DND-41 (cell line): ENCODE measurements at regions not wholly inside any gene's neighbourhood (a gene's known extent, or its start where the extent isn't known, plus 50 kb on each side); places are given as distances from the start of the nearest gene placed in this dataset.
"Not testable (repeated sequence)": the region's sequence is repeated elsewhere in the genome, so short reads cannot be mapped to it uniquely, and the experiment has no call there.

Experiments
- ATAC-seq: fragments of 200-7000 bp; cut with Tn5 transposase; 3 replicates; pipeline ENCODE4 v1.9.1; 2021; ENCODE audit warnings: low read depth; ENCODE audit not compliant: insufficient read depth
- DNase-seq: peaks from one replicate; pipeline ENCODE4 v3.0.0-alpha.2; 2020
- H2AFZ ChIP-seq: 2 replicates; pipeline ENCODE4 v1.6.0; 2012; ENCODE audit warnings: low read depth, low read length
- H3K27ac ChIP-seq: 2 replicates; pipeline ENCODE4 v1.5.1; 2012; ENCODE audit warnings: low read length, inconsistent platforms
- H3K27me3 ChIP-seq: fragments of 200-600 bp; sonication (generic); 2 replicates; pipeline ENCODE4 v1.6.0; 2012; ENCODE audit warnings: low read length, mild to moderate bottlenecking, inconsistent platforms; ENCODE audit not compliant: insufficient read depth, poor library complexity
- H3K36me3 ChIP-seq: 2 replicates; pipeline ENCODE4 v1.5.1; 2012; ENCODE audit warnings: low read length, inconsistent platforms; ENCODE audit not compliant: insufficient read depth
- H3K4me1 ChIP-seq: 2 replicates; pipeline ENCODE4 v1.5.1; 2012; ENCODE audit warnings: mild to moderate bottlenecking, low read length; ENCODE audit not compliant: insufficient read depth
- H3K4me2 ChIP-seq: 2 replicates; pipeline ENCODE4 v1.6.0; 2012; ENCODE audit warnings: mild to moderate bottlenecking, moderate library complexity, low read length, inconsistent platforms; ENCODE audit not compliant: insufficient read depth
- H3K4me3 ChIP-seq, 2 experiments: fragments of 200-600 bp in 1 of 2; shearing (Covaris generic) in 1 of 2; 2 replicates each; pipeline ENCODE4 v1.5.1; 2012 to 2016; ENCODE audit warnings: inconsistent platforms in 2 of 2, low read length in 2 of 2, mild to moderate bottlenecking in 2 of 2, low read depth in 1 of 2, moderate library complexity in 1 of 2
- H3K79me2 ChIP-seq: 2 replicates; pipeline ENCODE4 v1.6.0; 2012; ENCODE audit warnings: low read length, inconsistent platforms; ENCODE audit not compliant: insufficient read depth
- H3K9ac ChIP-seq: 2 replicates; pipeline ENCODE4 v1.6.0; 2012; ENCODE audit warnings: low read depth, mild to moderate bottlenecking, inconsistent platforms, low read length, moderate library complexity
- H3K9me3 ChIP-seq: 2 replicates; pipeline ENCODE4 v1.5.1; 2012; ENCODE audit warnings: low read length, moderate library complexity, mild to moderate bottlenecking, inconsistent platforms; ENCODE audit not compliant: insufficient read depth, severe bottlenecking
- H4K20me1 ChIP-seq: 2 replicates; pipeline ENCODE4 v1.6.0; 2012; ENCODE audit warnings: low read length; ENCODE audit not compliant: insufficient read depth
- CTCF ChIP-seq: IDR thresholded peaks from 2 replicates; pipeline ENCODE4 v1.5.1; 2012; ENCODE audit warnings: borderline replicate concordance, low read length, moderate library complexity, mild to moderate bottlenecking; ENCODE audit not compliant: poor library complexity, severe bottlenecking; ENCODE audit errors: extremely low read depth
- EZH2 ChIP-seq: IDR thresholded peaks from 3 replicates; pipeline ENCODE4 v1.6.1; 2012; ENCODE audit warnings: borderline replicate concordance, low read depth, mild to moderate bottlenecking, moderate library complexity, low read length, inconsistent platforms; ENCODE audit not compliant: severe bottlenecking

- H2AFZ ChIP-seq: no peak overlapping the region
- no peak overlapping the region for H3K4me3 ChIP-seq
- no peak overlapping the region for H3K9ac ChIP-seq
- H3K4me1 ChIP-seq: no peaks in the 10 kb centered on the region
- no peaks in the 10 kb centered on the region for H3K79me2 ChIP-seq
- H3K27me3 ChIP-seq: no peaks in the 10 kb centered on the region
- ATAC-seq: no peak
- no peak overlapping the region for H3K4me2 ChIP-seq
- DNase-seq: no peak
- no peaks in the 10 kb centered on the region for H4K20me1 ChIP-seq
- TF ChIP-seq CTCF (no peak), EZH2 (no peak)
- H3K9me3 ChIP-seq: peaks cover 6% of the 10 kb centered on the region
- H3K27ac ChIP-seq: no peak overlapping the region
- H3K36me3 ChIP-seq: no peaks in the 10 kb centered on the region
Measured at GRCh38 chr6:14567842-14568241, 450.3 kb downstream of the CD83 start.

DNA sequence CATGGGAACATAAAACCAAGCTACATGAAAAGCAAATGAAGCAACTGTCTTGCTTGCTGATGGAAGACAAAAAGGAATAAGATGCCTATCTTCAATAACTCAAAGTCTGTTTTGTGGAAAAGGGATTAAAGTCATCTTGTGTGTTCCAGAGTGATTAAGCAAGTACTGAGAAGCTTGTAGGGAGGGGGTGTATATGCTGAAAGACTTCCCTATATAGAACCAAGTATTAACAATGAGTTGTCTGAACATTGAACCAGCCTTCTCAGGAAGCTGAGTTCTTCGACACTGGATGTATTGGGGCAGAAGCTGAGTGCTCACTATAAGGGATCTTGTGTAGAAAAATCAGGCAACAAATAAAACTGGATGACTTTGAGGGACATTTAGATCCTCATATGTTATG lies 451.8 kb downstream of the CD83 start:
- no peak overlapping the region for H3K4me3 ChIP-seq
- H4K20me1 ChIP-seq: no peaks in the 10 kb centered on the region
- no peaks in the 10 kb centered on the region for H3K79me2 ChIP-seq
- ATAC-seq (no peak), DNase-seq (no peak)
- H3K4me2 ChIP-seq: no peak overlapping the region
- no peak overlapping the region for H2AFZ ChIP-seq
- TF ChIP-seq EZH2 (no peak), CTCF (no peak)
- H3K4me1 ChIP-seq: no peaks in the 10 kb centered on the region
- no peaks in the 10 kb centered on the region for H3K27me3 ChIP-seq
- H3K27ac ChIP-seq: no peak overlapping the region
- H3K9ac ChIP-seq: no peak overlapping the region
- peaks cover 2% of the 10 kb centered on the region for H3K9me3 ChIP-seq
- H3K36me3 ChIP-seq: no peaks in the 10 kb centered on the region

- not testable (repeated sequence) for H3K36me3 ChIP-seq, H2AFZ ChIP-seq, H3K79me2 ChIP-seq, H3K27me3 ChIP-seq, DNase-seq, H3K27ac ChIP-seq, H4K20me1 ChIP-seq, H3K4me1 ChIP-seq, H3K4me3 ChIP-seq, H3K9me3 ChIP-seq, ATAC-seq, H3K9ac ChIP-seq, H3K4me2 ChIP-seq
Measured at GRCh38 chr6:14569874-14570273, 452.3 kb downstream of the CD83 start.

- ATAC-seq (no peak), DNase-seq (no peak)
- TF ChIP-seq EZH2 (no peak), CTCF (no peak)
- Histone ChIP-seq H3K27me3 (no peaks in the 10 kb centered on the region), H3K79me2 (no peaks in the 10 kb centered on the region), H4K20me1 (no peaks in the 10 kb centered on the region), H3K9me3 (no peaks in the 10 kb centered on the region), H3K36me3 (no peaks in the 10 kb centered on the region), H3K27ac (no peak overlapping the region), H3K4me3 (no peak overlapping the region), H3K4me1 (no peaks in the 10 kb centered on the region), H3K9ac (no peak overlapping the region), H3K4me2 (no peak overlapping the region), H2AFZ (no peak overlapping the region)
Measured at GRCh38 chr6:14571001-14571400, 453.4 kb downstream of the CD83 start.
